Kidney glomerular epithelial cell (primary cell): ENCODE measurements at regions not wholly inside any gene's neighbourhood (a gene's known extent, or its start where the extent isn't known, plus 50 kb on each side); places are given as distances from the start of the nearest gene placed in this dataset.

ENCODE experiments used
- DNase-seq: peaks from one replicate; lab custom pipeline; 2025; lab: John Stamatoyannopoulos, UW

DNA sequence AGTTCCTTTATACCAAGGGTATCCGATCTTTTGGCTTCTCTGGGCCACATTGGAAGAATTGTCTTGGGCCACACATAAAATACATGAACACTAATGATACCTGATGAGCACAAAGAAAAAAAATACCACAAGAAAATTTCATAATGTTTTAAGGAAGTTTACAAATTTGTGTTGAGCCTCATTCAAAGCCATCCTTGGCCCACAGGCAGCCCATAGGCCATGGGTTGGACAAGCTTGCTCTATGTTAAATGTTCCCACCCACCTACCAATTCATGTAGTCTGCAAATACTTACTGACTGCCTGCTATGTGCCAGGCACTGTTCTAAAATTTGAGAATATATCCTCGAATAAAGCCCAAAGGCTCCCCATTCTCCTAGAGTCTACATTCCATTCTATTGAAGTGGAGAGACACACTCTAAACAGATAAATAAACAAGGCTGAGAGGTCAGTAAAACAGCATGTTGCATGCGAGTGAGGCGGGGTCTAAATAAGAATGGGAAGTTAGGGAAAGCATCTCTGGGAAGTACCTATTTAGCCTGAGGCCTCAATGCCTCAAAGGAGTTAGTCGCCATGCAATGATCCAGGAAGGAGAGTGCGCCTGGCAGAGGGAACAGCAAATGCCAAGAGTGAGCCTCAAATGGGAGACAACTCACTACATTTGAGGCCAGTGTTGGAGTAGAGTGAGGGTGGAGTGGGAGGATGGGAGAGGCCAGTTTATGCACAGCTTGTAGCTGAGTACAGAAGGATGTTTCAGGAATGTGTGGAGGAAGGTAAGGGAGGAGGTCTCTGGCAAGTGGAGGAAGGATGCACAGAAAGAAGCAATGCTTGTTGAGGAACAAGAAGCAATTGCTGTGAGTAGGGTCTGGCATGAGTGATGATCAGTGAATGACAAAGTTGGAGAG lies 52.5 kb upstream of the CLDN10 start:
- DNase-seq = no peak

DNA sequence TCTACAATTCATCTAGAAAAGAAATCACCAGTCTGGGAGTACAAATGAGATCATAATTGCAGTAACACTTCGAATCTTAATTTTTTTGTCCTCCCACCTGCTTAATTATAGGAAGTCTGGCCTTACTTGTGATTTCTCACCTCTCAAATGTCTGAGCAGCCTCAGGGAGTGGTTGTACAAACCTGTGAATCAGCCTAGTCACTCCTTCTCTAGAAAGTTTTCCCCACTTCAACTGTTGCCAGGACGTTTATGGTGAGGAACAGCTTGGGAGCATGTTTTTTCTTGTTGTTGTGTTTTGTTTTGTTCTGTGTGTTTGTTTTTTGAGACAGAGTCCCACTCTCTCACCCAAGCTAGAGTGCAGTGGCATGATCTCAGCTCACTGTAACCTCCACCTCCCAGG lies 50.3 kb upstream of the CLDN10 start:
- DNase-seq = no peak
